WTC11 (cell line): ENCODE measurements at regions not wholly inside any gene's neighbourhood (a gene's known extent, or its start where the extent isn't known, plus 50 kb on each side); places are given as distances from the start of the nearest gene placed in this dataset.
A peak's percentile ranks its signal among the peaks of the same experiment; 100 is the strongest.

Source experiments
- ATAC-seq: fragments of 200-7000 bp; cut with Tn5 transposase; 2 replicates; pipeline ENCODE4 v1.10.0; 2021; ENCODE audit warnings: mild to moderate bottlenecking, moderate library complexity
- CTCF ChIA-PET: fragments of 300-600 bp; sonication (Branson Sonifier 250); formaldehyde crosslinking; loops from one replicate; lab custom pipeline; 2021; ENCODE audit warnings: antibody characterized with exemption; lab: Charles Lee
- POLR2A ChIA-PET: fragments of 350-600 bp; sonication (Branson Sonifier 250); formaldehyde crosslinking; loops from one replicate; lab custom pipeline; 2021; ENCODE audit warnings: antibody characterized with exemption; lab: Charles Lee
- DNase-seq: peaks from one replicate; pipeline ENCODE4 v3.0.0; 2021; ENCODE audit warnings: low spot score
- H3K27ac Mint-ChIP-seq: 2 replicates; pipeline ENCODE4 v1.8.0; 2021; ENCODE audit warnings: mixed read lengths
- H3K27me3 Mint-ChIP-seq: 2 replicates; pipeline ENCODE4 v1.8.0; 2021; ENCODE audit warnings: low read depth, mild to moderate bottlenecking, moderate library complexity, mixed read lengths
- H3K36me3 Mint-ChIP-seq: 2 replicates; pipeline ENCODE4 v1.8.0; 2021; ENCODE audit warnings: mixed read lengths
- H3K4me1 Mint-ChIP-seq: 2 replicates; pipeline ENCODE4 v1.8.0; 2022; ENCODE audit warnings: mixed read lengths
- H3K4me3 Mint-ChIP-seq: 2 replicates; pipeline ENCODE4 v1.8.0; 2021; ENCODE audit warnings: mild to moderate bottlenecking, moderate library complexity, mixed read lengths
- H3K9me3 Mint-ChIP-seq: 2 replicates; pipeline ENCODE4 v1.8.0; 2021; ENCODE audit warnings: mixed read lengths
- CTCF ChIP-seq: fragments of 200-600 bp; IDR thresholded peaks from 2 replicates; pipeline ENCODE4 v1.8.0; 2022; ENCODE audit warnings: antibody characterized with exemption
- E2F4 ChIP-seq: sonication (generic); formaldehyde crosslinking; IDR thresholded peaks from 2 replicates; pipeline ENCODE4 v1.8.1; 2022; ENCODE audit warnings: low read depth, mild to moderate bottlenecking, moderate library complexity, missing genetic modification reagents, borderline replicate concordance
- E2F5 ChIP-seq: sonication (generic); formaldehyde crosslinking; IDR thresholded peaks from 2 replicates; pipeline ENCODE4 v1.8.1; 2022; ENCODE audit warnings: mild to moderate bottlenecking, moderate library complexity, missing genetic modification reagents
- GRHL2 ChIP-seq: fragments of 250-450 bp; sonication (Bioruptor Pico); IDR thresholded peaks from 2 replicates; pipeline ENCODE4 v1.8.0; 2022; ENCODE audit warnings: mild to moderate bottlenecking, moderate library complexity; ENCODE audit not compliant: insufficient replicate concordance, severe bottlenecking
- JUN ChIP-seq: sonication (generic); formaldehyde crosslinking; IDR thresholded peaks from 2 replicates; pipeline ENCODE4 v1.8.0; 2023; ENCODE audit warnings: mild to moderate bottlenecking, missing genetic modification reagents
- KAT7 ChIP-seq: sonication (generic); formaldehyde crosslinking; IDR thresholded peaks from 2 replicates; pipeline ENCODE4 v1.8.1; 2023; ENCODE audit warnings: missing genetic modification reagents, mild to moderate bottlenecking, borderline replicate concordance
- MAX ChIP-seq: sonication (generic); formaldehyde crosslinking; IDR thresholded peaks from 2 replicates; pipeline ENCODE4 v1.8.0; 2022; ENCODE audit warnings: mild to moderate bottlenecking, missing genetic modification reagents
- NFATC4 ChIP-seq: fragments of 250-450 bp; sonication (Bioruptor Pico); IDR thresholded peaks from 2 replicates; pipeline ENCODE4 v1.9.0; 2021; ENCODE audit warnings: mild to moderate bottlenecking
- OVOL2 ChIP-seq: fragments of 250-450 bp; sonication (Bioruptor Pico); IDR thresholded peaks from 2 replicates; pipeline ENCODE4 v1.9.0; 2021; ENCODE audit warnings: mild to moderate bottlenecking, borderline replicate concordance
- TEAD1 ChIP-seq: sonication (generic); formaldehyde crosslinking; IDR thresholded peaks from 2 replicates; pipeline ENCODE4 v1.8.0; 2022; ENCODE audit warnings: mild to moderate bottlenecking, missing genetic modification reagents
- TEAD4 ChIP-seq: sonication (generic); formaldehyde crosslinking; IDR thresholded peaks from 2 replicates; pipeline ENCODE4 v1.8.0; 2022; ENCODE audit warnings: mild to moderate bottlenecking, missing genetic modification reagents
- ZBTB21 ChIP-seq: sonication (generic); formaldehyde crosslinking; IDR thresholded peaks from 2 replicates; pipeline ENCODE4 v1.8.1; 2023; ENCODE audit warnings: mild to moderate bottlenecking, missing genetic modification reagents, borderline replicate concordance
- ZNF219 ChIP-seq: sonication (generic); formaldehyde crosslinking; IDR thresholded peaks from 2 replicates; pipeline ENCODE4 v1.8.0; 2023; ENCODE audit warnings: missing genetic modification reagents, mild to moderate bottlenecking, borderline replicate concordance
- ZNF512 ChIP-seq: sonication (generic); formaldehyde crosslinking; IDR thresholded peaks from 2 replicates; pipeline ENCODE4 v1.8.1; 2022; ENCODE audit warnings: missing genetic modification reagents, borderline replicate concordance
- ZSCAN18 ChIP-seq: fragments of 250-450 bp; sonication (Bioruptor Pico); IDR thresholded peaks from 2 replicates; pipeline ENCODE4 v2.1.2; 2022; ENCODE audit warnings: mild to moderate bottlenecking, moderate library complexity

GRCh38 chr20:58056021-58056591, 172.3 kb downstream of the ANKRD60 start (continued):
- TF ChIP-seq ZNF512 (CRISPR knock-in tag) (no peak), E2F4 (CRISPR knock-in tag) (no peak), OVOL2 (CRISPR knock-in tag) (no peak)

GRCh38 chr20:58054780-58055373, 173.6 kb downstream of the ANKRD60 start:
- ATAC-seq = peak; percentile 71
- Mint-ChIP-seq H3K4me3 (no peak overlapping the region), H3K36me3 (peaks cover 9% of the 10 kb centered on the region), H3K4me1 (peaks cover 46% of the 10 kb centered on the region), H3K9me3 (peaks cover 27% of the 10 kb centered on the region), H3K27me3 (no peaks in the 10 kb centered on the region; the same call in 1 of the 2 replicates), H3K27ac (no peak overlapping the region)
- DNase-seq = peak; percentile 28
- no peak for TF ChIP-seq CTCF
- no peak for TF ChIP-seq TEAD4 (CRISPR knock-in tag)
- no peak for TF ChIP-seq E2F5 (CRISPR knock-in tag)
- no peak for TF ChIP-seq ZSCAN18
- TF ChIP-seq NFATC4 = no peak
- no peak for TF ChIP-seq MAX
- TF ChIP-seq JUN (CRISPR knock-in tag) = no peak
- TF ChIP-seq KAT7 = no peak
- TF ChIP-seq ZNF219 (CRISPR knock-in tag) = no peak
- TF ChIP-seq GRHL2 (CRISPR knock-in tag) = no peak
- no peak for TF ChIP-seq TEAD1 (CRISPR knock-in tag)
- no peak for TF ChIP-seq ZBTB21
- ChIA-PET POLR2A (no interaction called here), CTCF (interaction anchor here (0.9 to 1.7 kb wide), 4 partner anchors 11 to 134 kb away, joined by 3 to 4 read pairs (median 3); no protein-coding TSS in a partner anchor)
